ENCODE measurements at regions not wholly inside any gene's neighbourhood (a gene's known extent, or its start where the extent isn't known, plus 50 kb on each side); places are given as distances from the start of the nearest gene placed in this dataset.

GRCh38 chr12:111055181-111055880 is 135.0 kb upstream of the MYL2 start:
- no peak for DNase-seq (ENCODE audit: low spot score)
- Histone ChIP-seq H3K9me3 (ENCODE audit: low read depth) (no peaks in the 10 kb centered on the region), H3K27ac (no peak overlapping the region), H3K9me2 (replicated peaks; ENCODE audit: insufficient read depth) (no peaks in the 10 kb centered on the region), H3K27me3 (no peaks in the 10 kb centered on the region), H3K4me2 (no peak overlapping the region), H3K79me2 (no peaks in the 10 kb centered on the region), H2AFZ (no peak overlapping the region), H3K4me3 (no peak overlapping the region), H3K36me3 (replicated peaks; ENCODE audit: insufficient read depth, low read depth) (no peaks in the 10 kb centered on the region), H4K20me1 (ENCODE audit: insufficient read depth, poor library complexity, severe bottlenecking) (no peaks in the 10 kb centered on the region), H3K4me1 (ENCODE audit: insufficient read depth) (no peaks in the 10 kb centered on the region)
- WGBS (ENCODE audit: low lambda C conversion rate, missing lambda C conversion rate): 92% methylated on average over 14 of the region's 17 CpGs
- TF ChIP-seq EZH2phosphoT487 (IDR thresholded peaks at IDR 0.05; ENCODE audit: low read depth, severe bottlenecking, unreplicated experiment) (no peak), CTCF (IDR thresholded peaks at IDR 0.05; ENCODE audit: poor library complexity) (no peak)

GRCh38 chr12:111048991-111049390 is 128.6 kb upstream of the MYL2 start:
- Histone ChIP-seq H3K4me1 (ENCODE audit: insufficient read depth) (no peaks in the 10 kb centered on the region), H3K9me3 (ENCODE audit: low read depth) (no peaks in the 10 kb centered on the region), H4K20me1 (ENCODE audit: insufficient read depth, poor library complexity, severe bottlenecking) (no peaks in the 10 kb centered on the region), H2AFZ (no peak overlapping the region), H3K4me2 (no peak overlapping the region), H3K9me2 (replicated peaks; ENCODE audit: insufficient read depth) (no peaks in the 10 kb centered on the region), H3K27ac (no peak overlapping the region), H3K79me2 (no peaks in the 10 kb centered on the region), H3K4me3 (no peak overlapping the region), H3K36me3 (replicated peaks; ENCODE audit: insufficient read depth, low read depth) (no peaks in the 10 kb centered on the region), H3K27me3 (peaks cover 7% of the 10 kb centered on the region)
- no peak for TF ChIP-seq EZH2 (IDR thresholded peaks at IDR 0.05; ENCODE audit: borderline replicate concordance)
- TF ChIP-seq EZH2phosphoT487 (IDR thresholded peaks at IDR 0.05; ENCODE audit: low read depth, severe bottlenecking, unreplicated experiment): no peak
- no peak for TF ChIP-seq CTCF (IDR thresholded peaks at IDR 0.05; ENCODE audit: poor library complexity)
- 88% methylated on average over 2 of the region's 2 CpGs for WGBS (ENCODE audit: low lambda C conversion rate, missing lambda C conversion rate)
- no peak for DNase-seq (ENCODE audit: low spot score)

- Histone ChIP-seq H3K4me3 (no peak overlapping the region), H3K4me2 (no peak overlapping the region), H3K9me2 (replicated peaks; ENCODE audit: insufficient read depth) (no peaks in the 10 kb centered on the region), H3K36me3 (replicated peaks; ENCODE audit: insufficient read depth, low read depth) (no peaks in the 10 kb centered on the region), H3K9me3 (ENCODE audit: low read depth) (no peaks in the 10 kb centered on the region), H2AFZ (no peak overlapping the region), H3K27me3 (peaks cover 7% of the 10 kb centered on the region), H3K4me1 (ENCODE audit: insufficient read depth) (no peaks in the 10 kb centered on the region), H3K79me2 (no peaks in the 10 kb centered on the region), H3K27ac (no peak overlapping the region), H4K20me1 (ENCODE audit: insufficient read depth, poor library complexity, severe bottlenecking) (no peaks in the 10 kb centered on the region)
- no peak for DNase-seq (ENCODE audit: low spot score)
- no peak for TF ChIP-seq EZH2phosphoT487 (IDR thresholded peaks at IDR 0.05; ENCODE audit: low read depth, severe bottlenecking, unreplicated experiment)
- TF ChIP-seq EZH2 (IDR thresholded peaks at IDR 0.05; ENCODE audit: borderline replicate concordance): no peak
- TF ChIP-seq CTCF (IDR thresholded peaks at IDR 0.05; ENCODE audit: poor library complexity): no peak
- WGBS (ENCODE audit: low lambda C conversion rate, missing lambda C conversion rate): 57% methylated on average over 22 of the region's 22 CpGs
These were observed 126.5 kb upstream of the MYL2 start for GRCh38 chr12:111046896-111047295.

Data from hepatocyte (in vitro differentiated cells).